Choroid plexus epithelial cell (primary cell): ENCODE measurements at regions not wholly inside any gene's neighbourhood (a gene's known extent, or its start where the extent isn't known, plus 50 kb on each side); places are given as distances from the start of the nearest gene placed in this dataset.

Experiments
- DNase-seq: peaks from one replicate; pipeline ENCODE4 v3.0.0-alpha.2; 2010; ENCODE audit warnings: low read depth
- H3K4me3 ChIP-seq: 2 replicates; pipeline ENCODE4 v1.5.1; 2011; ENCODE audit warnings: low read depth, mild to moderate bottlenecking, control low read depth, low read length, moderate library complexity
- TF ChIP-seq, protein P1 (sequence below): conservative IDR thresholded peaks from 2 replicates; pipeline ENCODE4 v1.5.1; 2011; ENCODE audit warnings: low read depth, mild to moderate bottlenecking, control low read depth, inconsistent platforms, low read length, moderate library complexity

DNA sequence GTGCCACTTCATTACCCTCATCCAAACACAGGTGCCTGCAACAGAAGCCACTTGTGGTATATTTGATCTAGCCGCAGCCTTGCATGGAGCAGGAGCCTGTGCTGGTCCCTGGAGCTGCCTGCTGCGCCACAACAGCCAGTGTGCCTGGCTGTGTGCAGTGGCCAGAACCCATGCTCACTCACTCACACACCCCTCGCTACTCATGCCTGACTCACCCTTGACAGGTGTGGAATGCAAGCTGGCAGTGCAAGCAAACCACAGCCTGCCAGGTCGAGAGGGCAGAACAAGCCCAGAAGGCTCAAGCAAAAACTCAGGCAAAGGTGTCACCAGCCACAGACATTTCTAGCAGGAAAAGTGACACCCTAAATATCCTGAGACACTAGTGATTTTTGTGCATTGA lies 1510.9 kb downstream of the KCNT2 start:
- no peak overlapping the region for H3K4me3 ChIP-seq
- DNase-seq: no peak
- TF ChIP-seq, protein P1, sequence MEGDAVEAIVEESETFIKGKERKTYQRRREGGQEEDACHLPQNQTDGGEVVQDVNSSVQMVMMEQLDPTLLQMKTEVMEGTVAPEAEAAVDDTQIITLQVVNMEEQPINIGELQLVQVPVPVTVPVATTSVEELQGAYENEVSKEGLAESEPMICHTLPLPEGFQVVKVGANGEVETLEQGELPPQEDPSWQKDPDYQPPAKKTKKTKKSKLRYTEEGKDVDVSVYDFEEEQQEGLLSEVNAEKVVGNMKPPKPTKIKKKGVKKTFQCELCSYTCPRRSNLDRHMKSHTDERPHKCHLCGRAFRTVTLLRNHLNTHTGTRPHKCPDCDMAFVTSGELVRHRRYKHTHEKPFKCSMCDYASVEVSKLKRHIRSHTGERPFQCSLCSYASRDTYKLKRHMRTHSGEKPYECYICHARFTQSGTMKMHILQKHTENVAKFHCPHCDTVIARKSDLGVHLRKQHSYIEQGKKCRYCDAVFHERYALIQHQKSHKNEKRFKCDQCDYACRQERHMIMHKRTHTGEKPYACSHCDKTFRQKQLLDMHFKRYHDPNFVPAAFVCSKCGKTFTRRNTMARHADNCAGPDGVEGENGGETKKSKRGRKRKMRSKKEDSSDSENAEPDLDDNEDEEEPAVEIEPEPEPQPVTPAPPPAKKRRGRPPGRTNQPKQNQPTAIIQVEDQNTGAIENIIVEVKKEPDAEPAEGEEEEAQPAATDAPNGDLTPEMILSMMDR: no peak

GRCh38 chr1:195096051-195096521 lies 1512.2 kb downstream of the KCNT2 start:
- no peak for DNase-seq
- TF ChIP-seq, protein P1: no peak
- no peak overlapping the region for H3K4me3 ChIP-seq

DNA sequence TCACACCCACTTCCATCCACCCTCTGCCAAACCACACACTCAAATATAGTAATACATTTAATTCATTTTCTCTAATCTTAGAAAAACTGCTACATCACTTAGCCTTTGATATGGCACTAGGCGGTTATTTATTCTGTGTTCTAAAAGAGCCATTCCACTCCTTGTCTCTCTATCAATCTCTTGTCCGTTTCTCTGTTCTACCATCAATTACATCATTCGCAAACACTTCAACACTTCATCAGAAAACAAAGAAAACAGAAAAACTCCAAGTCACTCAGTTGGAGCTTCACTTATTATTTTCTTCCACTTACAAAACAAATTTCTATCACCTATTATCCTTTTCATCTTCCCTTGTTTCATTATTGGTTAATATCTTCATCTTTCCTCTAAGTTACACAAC lies 1523.0 kb downstream of the KCNT2 start:
- TF ChIP-seq, protein P1: no peak
- no peak for DNase-seq
- H3K4me3 ChIP-seq: no peak overlapping the region

- peak; percentile 1 for DNase-seq
- TF ChIP-seq, protein P1: no peak
- H3K4me3 ChIP-seq: no peak overlapping the region
These were observed 1526.1 kb downstream of the KCNT2 start for GRCh38 chr1:195082183-195082582.

- no peak for DNase-seq
- TF ChIP-seq, protein P1: no peak
- no peak overlapping the region for H3K4me3 ChIP-seq
These were observed 1531.6 kb downstream of the KCNT2 start for GRCh38 chr1:195076682-195077081.

DNA sequence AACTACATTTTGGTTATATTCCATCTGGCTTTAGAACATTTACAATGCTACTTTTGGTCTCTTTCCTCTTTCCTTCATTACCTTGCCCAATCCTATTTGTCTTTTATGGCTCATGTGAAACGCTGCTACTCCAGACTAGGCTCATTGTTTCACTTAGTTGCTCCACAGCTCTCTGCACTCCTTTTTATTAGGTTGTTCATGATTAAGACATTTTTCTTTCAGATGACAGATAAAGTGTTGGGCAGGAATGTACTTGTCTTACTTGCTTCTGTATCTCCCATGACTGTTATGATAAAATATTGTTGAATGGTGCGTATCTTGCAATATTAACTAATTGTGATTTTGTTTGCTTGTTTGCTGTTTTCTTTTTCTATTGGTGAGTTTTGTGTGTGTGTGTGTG lies 1532.3 kb downstream of the KCNT2 start:
- DNase-seq: no peak
- TF ChIP-seq, protein P1: no peak
- H3K4me3 ChIP-seq: no peak overlapping the region

DNA sequence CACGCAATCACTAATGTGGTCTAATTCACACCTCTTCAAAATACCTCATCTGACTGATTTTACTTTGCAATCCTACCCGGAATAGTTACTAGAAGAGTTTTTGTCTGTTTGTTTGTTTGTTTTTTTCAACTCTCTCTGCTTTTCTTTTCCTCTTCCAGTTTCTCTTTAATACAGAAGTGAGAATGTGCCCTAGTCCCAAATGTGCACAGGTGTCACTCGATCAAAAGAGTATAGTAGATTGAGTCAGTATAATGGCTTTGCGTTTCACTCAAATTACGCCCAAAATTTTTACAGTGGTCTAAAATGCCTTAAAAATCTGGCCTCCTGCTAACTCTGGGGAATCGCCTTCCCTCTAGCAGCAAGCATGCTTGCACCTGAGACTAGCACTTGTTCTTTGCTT lies 1536.8 kb downstream of the KCNT2 start:
- TF ChIP-seq, protein P1: no peak
- DNase-seq: no peak
- H3K4me3 ChIP-seq: no peak overlapping the region
